ENCODE measurements at regions not wholly inside any gene's neighbourhood (a gene's known extent, or its start where the extent isn't known, plus 50 kb on each side); places are given as distances from the start of the nearest gene placed in this dataset.
A peak's percentile ranks its signal among the peaks of the same experiment; 100 is the strongest.

GRCh38 chr11:95337175-95337957, 106.4 kb upstream of the SESN3 start:
- no peak for TF ChIP-seq EGR1 (IDR thresholded peaks at IDR 0.05)
- no peak for TF ChIP-seq TCF12 (IDR thresholded peaks at IDR 0.05; ENCODE audit: low read depth)

GRCh38 chr11:95335989-95336388, 105.0 kb upstream of the SESN3 start:
- TF ChIP-seq USF1 (IDR thresholded peaks at IDR 0.05): no peak
- TF ChIP-seq TEAD4 (IDR thresholded peaks at IDR 0.05): no peak
- no peak for TF ChIP-seq EP300 (IDR thresholded peaks at IDR 0.05; ENCODE audit: borderline replicate concordance)
- no peak for TF ChIP-seq TAF1 (IDR thresholded peaks at IDR 0.05; ENCODE audit: low read depth)
- TF ChIP-seq EGR1 (IDR thresholded peaks at IDR 0.05): no peak
- no peak for TF ChIP-seq FOXM1 (IDR thresholded peaks at IDR 0.05; ENCODE audit: borderline replicate concordance, low read depth)
- no peak for TF ChIP-seq RAD21 (IDR thresholded peaks at IDR 0.05; ENCODE audit: low read depth)
- no peak for TF ChIP-seq YY1 (IDR thresholded peaks at IDR 0.05; ENCODE audit: low read depth)
- TF ChIP-seq CREB1 (IDR thresholded peaks at IDR 0.05; ENCODE audit: low read depth): no peak
- TF ChIP-seq MAX (IDR thresholded peaks at IDR 0.05): no peak
- TF ChIP-seq NFIC (IDR thresholded peaks at IDR 0.05): no peak
- TF ChIP-seq REST (IDR thresholded peaks at IDR 0.05; ENCODE audit: low read depth): no peak
- no peak for TF ChIP-seq CEBPB (IDR thresholded peaks at IDR 0.05)

- no peak for TF ChIP-seq MAX (IDR thresholded peaks at IDR 0.05)
- no peak for TF ChIP-seq CREB1 (IDR thresholded peaks at IDR 0.05; ENCODE audit: low read depth)
- no peak for TF ChIP-seq EGR1 (IDR thresholded peaks at IDR 0.05)
- TF ChIP-seq REST (IDR thresholded peaks at IDR 0.05; ENCODE audit: low read depth): no peak
- no peak for TF ChIP-seq CEBPB (IDR thresholded peaks at IDR 0.05)
- no peak for TF ChIP-seq YY1 (IDR thresholded peaks at IDR 0.05; ENCODE audit: low read depth)
- TF ChIP-seq RAD21 (IDR thresholded peaks at IDR 0.05; ENCODE audit: low read depth): no peak
- no peak for TF ChIP-seq TAF1 (IDR thresholded peaks at IDR 0.05; ENCODE audit: low read depth)
- no peak for TF ChIP-seq TEAD4 (IDR thresholded peaks at IDR 0.05)
- no peak for TF ChIP-seq EP300 (IDR thresholded peaks at IDR 0.05; ENCODE audit: borderline replicate concordance)
- no peak for TF ChIP-seq NFIC (IDR thresholded peaks at IDR 0.05)
- no peak for TF ChIP-seq FOXM1 (IDR thresholded peaks at IDR 0.05; ENCODE audit: borderline replicate concordance, low read depth)
- no peak for TF ChIP-seq ZBTB7A (IDR thresholded peaks at IDR 0.05; ENCODE audit: low read depth)
- TF ChIP-seq TCF12 (IDR thresholded peaks at IDR 0.05; ENCODE audit: low read depth): no peak
- no peak for TF ChIP-seq USF1 (IDR thresholded peaks at IDR 0.05)
These were observed 100.2 kb upstream of the SESN3 start for GRCh38 chr11:95331161-95331560.

- no peak for TF ChIP-seq YY1 (IDR thresholded peaks at IDR 0.05; ENCODE audit: low read depth)
- TF ChIP-seq NFIC (IDR thresholded peaks at IDR 0.05): peak; percentile 76
These were observed 99.3 kb upstream of the SESN3 start for GRCh38 chr11:95330302-95330701.

- peak; percentile 18; the same call in 1 of the 2 replicates for TF ChIP-seq TEAD4 (IDR thresholded peaks at IDR 0.05)
- TF ChIP-seq NFIC (IDR thresholded peaks at IDR 0.05): peak; percentile 37; the same call in 1 of the 2 replicates
- no peak for TF ChIP-seq EGR1 (IDR thresholded peaks at IDR 0.05)
- no peak for TF ChIP-seq MAX (IDR thresholded peaks at IDR 0.05)
- TF ChIP-seq CEBPB (IDR thresholded peaks at IDR 0.05): no peak
These were observed 96.4 kb upstream of the SESN3 start for GRCh38 chr11:95327273-95327948.

- TF ChIP-seq TAF1 (IDR thresholded peaks at IDR 0.05; ENCODE audit: low read depth) (no peak), USF1 (IDR thresholded peaks at IDR 0.05) (no peak), EGR1 (IDR thresholded peaks at IDR 0.05) (no peak), MAX (IDR thresholded peaks at IDR 0.05) (no peak), FOXM1 (IDR thresholded peaks at IDR 0.05; ENCODE audit: borderline replicate concordance, low read depth) (no peak), CREB1 (IDR thresholded peaks at IDR 0.05; ENCODE audit: low read depth) (no peak), CEBPB (IDR thresholded peaks at IDR 0.05) (no peak), REST (IDR thresholded peaks at IDR 0.05; ENCODE audit: low read depth) (no peak), EP300 (IDR thresholded peaks at IDR 0.05; ENCODE audit: borderline replicate concordance) (no peak), ZBTB7A (IDR thresholded peaks at IDR 0.05; ENCODE audit: low read depth) (no peak), TEAD4 (IDR thresholded peaks at IDR 0.05) (no peak), TCF12 (IDR thresholded peaks at IDR 0.05; ENCODE audit: low read depth) (no peak), YY1 (IDR thresholded peaks at IDR 0.05; ENCODE audit: low read depth) (no peak), NFIC (IDR thresholded peaks at IDR 0.05) (no peak), RAD21 (IDR thresholded peaks at IDR 0.05; ENCODE audit: low read depth) (no peak)
These were observed 94.8 kb upstream of the SESN3 start for GRCh38 chr11:95325777-95326258.
